ENCODE measurements at regions not wholly inside any gene's neighbourhood (a gene's known extent, or its start where the extent isn't known, plus 50 kb on each side); places are given as distances from the start of the nearest gene placed in this dataset.

DNA sequence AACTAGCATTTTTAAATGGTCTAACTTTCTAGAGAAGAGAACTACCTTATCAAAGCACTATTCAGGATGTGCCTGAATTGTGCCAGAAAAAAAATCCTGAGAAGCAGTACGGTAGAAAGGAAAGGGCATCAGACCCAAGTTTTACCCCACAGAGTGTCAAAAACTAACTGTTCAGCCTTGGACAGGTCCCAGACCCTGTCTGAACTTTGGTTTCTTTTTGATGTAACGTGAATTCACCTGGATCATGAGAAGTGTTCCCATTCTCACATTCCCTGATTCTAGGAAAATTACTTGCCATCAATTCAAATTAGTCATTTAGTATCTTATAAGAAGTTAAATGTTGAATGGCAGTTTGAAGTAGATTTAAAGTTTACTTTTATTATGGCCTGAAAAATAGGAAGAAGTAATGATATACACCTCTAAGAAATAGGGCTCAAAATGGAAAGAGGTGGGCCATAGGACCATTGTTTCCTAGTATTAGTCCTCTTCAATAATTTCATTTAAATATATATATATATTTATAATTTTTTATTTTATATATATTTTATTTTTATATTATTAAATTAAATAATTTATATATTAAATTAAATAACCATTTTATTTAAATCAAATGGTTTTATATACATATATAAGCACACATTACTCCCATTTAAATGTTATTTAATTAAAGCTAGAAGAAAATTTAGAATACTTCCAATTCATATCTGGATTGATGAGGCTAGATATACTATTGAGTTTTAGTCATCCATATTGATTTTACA, 181.9 kb upstream of the PPARGC1A start:
- POLR2A ChIA-PET (ENCODE audit: partially characterized antibody), result no interaction called here
- WGBS, 2 experiments (ENCODE audit: extremely low coverage in 1 of 2, insufficient coverage in 1 of 2, insufficient read length in 1 of 2, insufficient replicate concordance in 2 of 2, low coverage in 1 of 2, low lambda C conversion rate in 2 of 2, missing lambda C conversion rate in 1 of 2), result 87% methylated on average over 2 of the region's 2 CpGs; no CpG with 5 or more reads in 1 of the 2 experiments
- no peak for TF ChIP-seq KDM5A (IDR thresholded peaks at IDR 0.05; ENCODE audit: low read length)
- no peak for TF ChIP-seq RNF2 (IDR thresholded peaks at IDR 0.05; ENCODE audit: borderline replicate concordance, low read depth, low read length, missing control alignments, poor library complexity, severe bottlenecking)
- TF ChIP-seq, protein P1, sequence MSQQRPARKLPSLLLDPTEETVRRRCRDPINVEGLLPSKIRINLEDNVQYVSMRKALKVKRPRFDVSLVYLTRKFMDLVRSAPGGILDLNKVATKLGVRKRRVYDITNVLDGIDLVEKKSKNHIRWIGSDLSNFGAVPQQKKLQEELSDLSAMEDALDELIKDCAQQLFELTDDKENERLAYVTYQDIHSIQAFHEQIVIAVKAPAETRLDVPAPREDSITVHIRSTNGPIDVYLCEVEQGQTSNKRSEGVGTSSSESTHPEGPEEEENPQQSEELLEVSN (IDR thresholded peaks at IDR 0.05), result no peak
- no peak for TF ChIP-seq GABPA (IDR thresholded peaks at IDR 0.05; ENCODE audit: borderline replicate concordance, insufficient read depth, low read length)
- TF ChIP-seq, protein P2, sequence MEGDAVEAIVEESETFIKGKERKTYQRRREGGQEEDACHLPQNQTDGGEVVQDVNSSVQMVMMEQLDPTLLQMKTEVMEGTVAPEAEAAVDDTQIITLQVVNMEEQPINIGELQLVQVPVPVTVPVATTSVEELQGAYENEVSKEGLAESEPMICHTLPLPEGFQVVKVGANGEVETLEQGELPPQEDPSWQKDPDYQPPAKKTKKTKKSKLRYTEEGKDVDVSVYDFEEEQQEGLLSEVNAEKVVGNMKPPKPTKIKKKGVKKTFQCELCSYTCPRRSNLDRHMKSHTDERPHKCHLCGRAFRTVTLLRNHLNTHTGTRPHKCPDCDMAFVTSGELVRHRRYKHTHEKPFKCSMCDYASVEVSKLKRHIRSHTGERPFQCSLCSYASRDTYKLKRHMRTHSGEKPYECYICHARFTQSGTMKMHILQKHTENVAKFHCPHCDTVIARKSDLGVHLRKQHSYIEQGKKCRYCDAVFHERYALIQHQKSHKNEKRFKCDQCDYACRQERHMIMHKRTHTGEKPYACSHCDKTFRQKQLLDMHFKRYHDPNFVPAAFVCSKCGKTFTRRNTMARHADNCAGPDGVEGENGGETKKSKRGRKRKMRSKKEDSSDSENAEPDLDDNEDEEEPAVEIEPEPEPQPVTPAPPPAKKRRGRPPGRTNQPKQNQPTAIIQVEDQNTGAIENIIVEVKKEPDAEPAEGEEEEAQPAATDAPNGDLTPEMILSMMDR (IDR thresholded peaks at IDR 0.05; ENCODE audit: control extremely low read depth in 1 of 3, insufficient read depth in 1 of 3, low read depth in 1 of 3, low read length in 3 of 3), result no peak
- no peak for TF ChIP-seq CHD1 (IDR thresholded peaks at IDR 0.05; ENCODE audit: low read depth, low read length)
- TF ChIP-seq EZH2 (IDR thresholded peaks at IDR 0.05; ENCODE audit: low read depth, low read length, severe bottlenecking), result no peak
- TF ChIP-seq SIN3A (conservative IDR thresholded peaks at IDR 0.05 in 1 of 2, IDR thresholded peaks at IDR 0.05 in 1 of 2; ENCODE audit: low read depth in 1 of 2, low read length in 2 of 2), result no peak
- no peak for TF ChIP-seq POU5F1 (IDR thresholded peaks at IDR 0.05; ENCODE audit: low read depth, low read length)

More for the DNA sequence above, 181.9 kb upstream of the PPARGC1A start:
- H3K4me2 ChIP-seq (ENCODE audit: insufficient read depth in 1 of 2, low read depth in 2 of 2, low read length in 2 of 2), result no peak overlapping the region
- no peak overlapping the region for H2BK120ac ChIP-seq (replicated peaks; ENCODE audit: low read depth, low read length)
- H3K36me3 ChIP-seq (ENCODE audit: control insufficient read depth in 2 of 4, insufficient read depth in 4 of 4, low read length in 3 of 4), result no peaks in the 10 kb centered on the region
- DNase-seq (ENCODE audit: low read depth in 1 of 2, low spot score in 2 of 2), result no peak
- H3K23ac ChIP-seq (ENCODE audit: insufficient read length), result no peak overlapping the region
- no peak overlapping the region for H4K5ac ChIP-seq (ENCODE audit: insufficient read length, low read depth, low read length)
- no peaks in the 10 kb centered on the region for H3K4me1 ChIP-seq (replicated peaks in 1 of 4; ENCODE audit: control insufficient read depth in 3 of 4, insufficient read depth in 4 of 4, low read length in 3 of 4)
- no peaks in the 10 kb centered on the region; the same call in 1 of the 2 replicates for H3K23me2 ChIP-seq (ENCODE audit: low read depth, low read length)
- no peak overlapping the region for H2BK5ac ChIP-seq (ENCODE audit: low read depth, low read length)
- FAIRE-seq, result no peak
- no peaks in the 10 kb centered on the region for H3K9me3 ChIP-seq (ENCODE audit: insufficient read depth in 2 of 2, low read depth in 1 of 2, low read length in 1 of 2)
- H2AK5ac ChIP-seq (ENCODE audit: low read depth, low read length), result no peak overlapping the region
- H4K20me1 ChIP-seq (replicated peaks in 1 of 2; ENCODE audit: control insufficient read depth in 1 of 2, insufficient read depth in 2 of 2, low read length in 2 of 2), result no peaks in the 10 kb centered on the region
- H3K27ac ChIP-seq (ENCODE audit: low read depth, low read length), result no peak overlapping the region
- no peak overlapping the region for H2AFZ ChIP-seq (ENCODE audit: low read length)
- H2BK12ac ChIP-seq (ENCODE audit: low read depth, low read length), result no peak overlapping the region
- H4K8ac ChIP-seq (ENCODE audit: extremely low read depth, insufficient read depth, low read length), result no peak overlapping the region
- H3K14ac ChIP-seq (ENCODE audit: insufficient read length), result no peak overlapping the region
- no peaks in the 10 kb centered on the region for H3K79me2 ChIP-seq (ENCODE audit: control insufficient read depth in 1 of 2, insufficient read depth in 2 of 2, low read length in 2 of 2)
- no peak overlapping the region for H2BK15ac ChIP-seq (ENCODE audit: low read length)
- CTCF ChIA-PET (ENCODE audit: partially characterized antibody), result no interaction called here
- no peak overlapping the region for H3K56ac ChIP-seq (replicated peaks; ENCODE audit: insufficient read length, low read depth, low read length)
- no peak overlapping the region for H3K18ac ChIP-seq (ENCODE audit: extremely low read depth, low read length)
- no peaks in the 10 kb centered on the region; a peak in 1 of 7 replicates for H3K27me3 ChIP-seq (replicated peaks in 1 of 4; ENCODE audit: control insufficient read depth in 3 of 4, extremely low read depth in 1 of 4, insufficient read depth in 3 of 4, low read length in 3 of 4)
- H3K79me1 ChIP-seq (ENCODE audit: low read depth, low read length), result no peaks in the 10 kb centered on the region
- no peak overlapping the region for H2BK20ac ChIP-seq (ENCODE audit: low read length)
- H4K91ac ChIP-seq (replicated peaks; ENCODE audit: insufficient read length, low read length), result no peak overlapping the region
- no peak overlapping the region for H3K4ac ChIP-seq (replicated peaks; ENCODE audit: insufficient read length, low read depth, low read length)
- no peak overlapping the region for H3K9ac ChIP-seq (replicated peaks in 1 of 4; ENCODE audit: extremely low read depth in 1 of 4, low read depth in 3 of 4, low read length in 3 of 4)
- no peak overlapping the region for H3K4me3 ChIP-seq (ENCODE audit: extremely low read depth in 1 of 4, insufficient read depth in 2 of 4, low read depth in 3 of 4, low read length in 4 of 4)
